ENCODE measurements at regions not wholly inside any gene's neighbourhood (a gene's known extent, or its start where the extent isn't known, plus 50 kb on each side); places are given as distances from the start of the nearest gene placed in this dataset.

GRCh38 chr3:124461838-124462632, 268.2 kb upstream of the UMPS start:
- BruUV-seq (replicated peaks): no TSS peak
- Mint-ChIP-seq H3K4me3 (ENCODE audit: unreplicated experiment) (no peak overlapping the region), H3K4me1 (ENCODE audit: insufficient read depth, unreplicated experiment) (no peaks in the 10 kb centered on the region), H3K27ac (ENCODE audit: low read depth, unreplicated experiment) (no peak overlapping the region), H3K36me3 (ENCODE audit: insufficient read depth, unreplicated experiment) (no peaks in the 10 kb centered on the region), H3K27me3 (ENCODE audit: insufficient read depth, unreplicated experiment) (peaks cover 99% of the 10 kb centered on the region), H3K9me3 (ENCODE audit: unreplicated experiment) (no peaks in the 10 kb centered on the region)
- DNase-seq (ENCODE audit: unreplicated experiment): no peak
- CTCF ChIA-PET: no interaction called here
- intact Hi-C loops (cut with micrococcal nuclease): no loop called here
- POLR2A ChIA-PET: no interaction called here
- TF ChIP-seq, protein P1, sequence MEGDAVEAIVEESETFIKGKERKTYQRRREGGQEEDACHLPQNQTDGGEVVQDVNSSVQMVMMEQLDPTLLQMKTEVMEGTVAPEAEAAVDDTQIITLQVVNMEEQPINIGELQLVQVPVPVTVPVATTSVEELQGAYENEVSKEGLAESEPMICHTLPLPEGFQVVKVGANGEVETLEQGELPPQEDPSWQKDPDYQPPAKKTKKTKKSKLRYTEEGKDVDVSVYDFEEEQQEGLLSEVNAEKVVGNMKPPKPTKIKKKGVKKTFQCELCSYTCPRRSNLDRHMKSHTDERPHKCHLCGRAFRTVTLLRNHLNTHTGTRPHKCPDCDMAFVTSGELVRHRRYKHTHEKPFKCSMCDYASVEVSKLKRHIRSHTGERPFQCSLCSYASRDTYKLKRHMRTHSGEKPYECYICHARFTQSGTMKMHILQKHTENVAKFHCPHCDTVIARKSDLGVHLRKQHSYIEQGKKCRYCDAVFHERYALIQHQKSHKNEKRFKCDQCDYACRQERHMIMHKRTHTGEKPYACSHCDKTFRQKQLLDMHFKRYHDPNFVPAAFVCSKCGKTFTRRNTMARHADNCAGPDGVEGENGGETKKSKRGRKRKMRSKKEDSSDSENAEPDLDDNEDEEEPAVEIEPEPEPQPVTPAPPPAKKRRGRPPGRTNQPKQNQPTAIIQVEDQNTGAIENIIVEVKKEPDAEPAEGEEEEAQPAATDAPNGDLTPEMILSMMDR (IDR thresholded peaks at IDR 0.05; ENCODE audit: unreplicated experiment): no peak

DNA sequence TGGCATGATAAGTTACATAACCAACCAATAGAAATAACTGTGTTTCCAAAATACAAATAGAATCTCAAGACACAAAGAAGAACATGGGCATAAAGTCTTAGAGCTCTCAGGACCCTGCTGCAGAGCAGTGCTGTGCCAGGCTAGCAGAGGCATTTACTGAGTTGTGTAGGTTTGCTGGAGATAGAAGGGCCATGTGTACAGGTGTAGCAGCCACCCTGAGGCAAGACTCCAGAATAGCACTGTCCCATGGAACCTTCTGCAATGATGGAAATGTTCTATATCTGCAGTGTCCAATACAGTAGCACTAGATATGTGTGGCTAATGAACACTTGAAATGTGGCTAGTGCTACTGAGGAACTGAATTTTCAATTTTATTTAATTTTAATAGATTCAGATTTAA, 267.0 kb upstream of the UMPS start:
- no peaks in the 10 kb centered on the region for H3K4me1 Mint-ChIP-seq (ENCODE audit: insufficient read depth, unreplicated experiment)
- H3K36me3 Mint-ChIP-seq (ENCODE audit: insufficient read depth, unreplicated experiment): no peaks in the 10 kb centered on the region
- POLR2A ChIA-PET: no interaction called here
- H3K27ac Mint-ChIP-seq (ENCODE audit: low read depth, unreplicated experiment): no peak overlapping the region
- intact Hi-C loops (cut with micrococcal nuclease): no loop called here
- DNase-seq (ENCODE audit: unreplicated experiment): no peak
- CTCF ChIA-PET: interaction anchor here (1.2 to 9.8 kb wide), 3 partner anchors 15 to 111 kb away, joined by 3 to 279 read pairs (median 5); no protein-coding TSS in a partner anchor
- no peak overlapping the region for H3K4me3 Mint-ChIP-seq (ENCODE audit: unreplicated experiment)
- BruUV-seq (replicated peaks): no TSS peak
- TF ChIP-seq, protein P1 (IDR thresholded peaks at IDR 0.05; ENCODE audit: unreplicated experiment): no peak
- H3K27me3 Mint-ChIP-seq (ENCODE audit: insufficient read depth, unreplicated experiment): peaks cover 97% of the 10 kb centered on the region
- no peaks in the 10 kb centered on the region for H3K9me3 Mint-ChIP-seq (ENCODE audit: unreplicated experiment)

- no peaks in the 10 kb centered on the region for H3K4me1 Mint-ChIP-seq (ENCODE audit: insufficient read depth, unreplicated experiment)
- peaks cover 90% of the 10 kb centered on the region for H3K27me3 Mint-ChIP-seq (ENCODE audit: insufficient read depth, unreplicated experiment)
- no peaks in the 10 kb centered on the region for H3K36me3 Mint-ChIP-seq (ENCODE audit: insufficient read depth, unreplicated experiment)
- no peak overlapping the region for H3K27ac Mint-ChIP-seq (ENCODE audit: low read depth, unreplicated experiment)
- DNase-seq (ENCODE audit: unreplicated experiment): peak; percentile 62
- ChIA-PET POLR2A (interaction anchor here (1.3 kb wide), 1 partner anchor 116 kb away, joined by 3 read pairs; no protein-coding TSS in a partner anchor), CTCF (interaction anchor here (0.5 to 9.8 kb wide), 69 partner anchors 9 to 993 kb away, joined by 3 to 279 read pairs (median 4); no protein-coding TSS in a partner anchor)
- no peak overlapping the region for H3K4me3 Mint-ChIP-seq (ENCODE audit: unreplicated experiment)
- TF ChIP-seq, protein P1 (IDR thresholded peaks at IDR 0.05; ENCODE audit: unreplicated experiment): peak; percentile 99
- no TSS peak for BruUV-seq (replicated peaks)
- intact Hi-C loops (cut with micrococcal nuclease): loop anchor here (1.0 to 2.0 kb wide), 3 partner anchors 83 to 452 kb away; no protein-coding TSS in a partner anchor
- H3K9me3 Mint-ChIP-seq (ENCODE audit: unreplicated experiment): no peaks in the 10 kb centered on the region
Measured at GRCh38 chr3:124467980-124468902, 262.0 kb upstream of the UMPS start.

GRCh38 chr3:124469555-124469954, 260.7 kb upstream of the UMPS start:
- H3K4me3 Mint-ChIP-seq (ENCODE audit: unreplicated experiment): no peak overlapping the region
- H3K27ac Mint-ChIP-seq (ENCODE audit: low read depth, unreplicated experiment): no peak overlapping the region
- TF ChIP-seq, protein P1 (IDR thresholded peaks at IDR 0.05; ENCODE audit: unreplicated experiment): no peak
- POLR2A ChIA-PET: no interaction called here
- H3K4me1 Mint-ChIP-seq (ENCODE audit: insufficient read depth, unreplicated experiment): no peaks in the 10 kb centered on the region
- no peak for DNase-seq (ENCODE audit: unreplicated experiment)
- BruUV-seq (replicated peaks): no TSS peak
- CTCF ChIA-PET: interaction anchor here (0.6 to 9.8 kb wide), 16 partner anchors 10 to 817 kb away, joined by 3 to 279 read pairs (median 6); no protein-coding TSS in a partner anchor
- H3K9me3 Mint-ChIP-seq (ENCODE audit: unreplicated experiment): no peaks in the 10 kb centered on the region
- H3K36me3 Mint-ChIP-seq (ENCODE audit: insufficient read depth, unreplicated experiment): no peaks in the 10 kb centered on the region
- intact Hi-C loops (cut with micrococcal nuclease): loop anchor here (2.0 kb wide), 1 partner anchor 81 kb away; no protein-coding TSS in a partner anchor
- H3K27me3 Mint-ChIP-seq (ENCODE audit: insufficient read depth, unreplicated experiment): peaks cover 82% of the 10 kb centered on the region

All from MCF 10A (cell line).